ENCODE measurements at regions not wholly inside any gene's neighbourhood (a gene's known extent, or its start where the extent isn't known, plus 50 kb on each side); places are given as distances from the start of the nearest gene placed in this dataset.
"Not testable (repeated sequence)": the region's sequence is repeated elsewhere in the genome, so short reads cannot be mapped to it uniquely, and the experiment has no call there.

- no peak for DNase-seq
Measured at GRCh38 chr2:168300460-168300859, 53.1 kb upstream of the STK39 start.

- DNase-seq: no peak
Measured at GRCh38 chr2:168304024-168304681, 56.8 kb upstream of the STK39 start.

GRCh38 chr2:168307379-168307778 lies 60.0 kb upstream of the STK39 start:
- DNase-seq: no peak

GRCh38 chr2:168310580-168310979 lies 63.2 kb upstream of the STK39 start:
- DNase-seq: no peak

- peak; percentile 19 for DNase-seq
Measured at GRCh38 chr2:168311261-168311910, 64.0 kb upstream of the STK39 start.

GRCh38 chr2:168312036-168312822 lies 64.8 kb upstream of the STK39 start:
- DNase-seq: no peak

GRCh38 chr2:168314236-168314635 lies 66.8 kb upstream of the STK39 start:
- no peak for DNase-seq

GRCh38 chr2:168315331-168316072 lies 68.1 kb upstream of the STK39 start:
- DNase-seq: no peak

- no peak for DNase-seq
Measured at GRCh38 chr2:168316073-168316440, 68.7 kb upstream of the STK39 start.

- DNase-seq: no peak
Measured at GRCh38 chr2:168317282-168317681, 69.9 kb upstream of the STK39 start.

- DNase-seq: no peak
Measured at GRCh38 chr2:168320267-168320666, 72.9 kb upstream of the STK39 start.

- DNase-seq: no peak
Measured at GRCh38 chr2:168322325-168323007, 75.1 kb upstream of the STK39 start.

GRCh38 chr2:168323529-168324021 lies 76.2 kb upstream of the STK39 start:
- DNase-seq: no peak

GRCh38 chr2:168326572-168326971 lies 79.2 kb upstream of the STK39 start:
- DNase-seq: no peak

- DNase-seq: no peak
Measured at GRCh38 chr2:168327328-168327727, 79.9 kb upstream of the STK39 start.

GRCh38 chr2:168328421-168328820 lies 81.0 kb upstream of the STK39 start:
- DNase-seq: no peak

- no peak for DNase-seq
Measured at GRCh38 chr2:168330624-168331423, 83.4 kb upstream of the STK39 start.

- not testable (repeated sequence) for DNase-seq
Measured at GRCh38 chr2:168335254-168335653, 87.9 kb upstream of the STK39 start.

GRCh38 chr2:168336786-168337388 lies 89.5 kb upstream of the STK39 start:
- DNase-seq: peak; percentile 24

GRCh38 chr2:168338292-168338691 lies 90.9 kb upstream of the STK39 start:
- no peak for DNase-seq

- DNase-seq: no peak
Measured at GRCh38 chr2:168338803-168339437, 91.5 kb upstream of the STK39 start.
